Esophagus muscularis mucosa (tissue), 3 donors: ENCODE measurements at regions not wholly inside any gene's neighbourhood (a gene's known extent, or its start where the extent isn't known, plus 50 kb on each side); places are given as distances from the start of the nearest gene placed in this dataset.

ENCODE experiments used
- POLR2A ChIP-seq: fragments of 450-650 bp; IDR thresholded peaks from one replicate; pipeline ENCODE4 v1.6.1; 2017; ENCODE audit warnings: antibody characterized with exemption, moderate library complexity, mild to moderate bottlenecking, low read depth
- TF ChIP-seq, protein P1 (sequence below), 3 experiments: fragments of 200-600 bp in 2 of 3; fragments of 450-650 bp in 1 of 3; sonication (generic) in 2 of 3; IDR thresholded peaks; one replicate each; pipeline ENCODE4 v1.5.1; 2017 to 2019; ENCODE audit warnings: antibody characterized with exemption in 3 of 3, mild to moderate bottlenecking in 2 of 3, moderate library complexity in 1 of 3

DNA sequence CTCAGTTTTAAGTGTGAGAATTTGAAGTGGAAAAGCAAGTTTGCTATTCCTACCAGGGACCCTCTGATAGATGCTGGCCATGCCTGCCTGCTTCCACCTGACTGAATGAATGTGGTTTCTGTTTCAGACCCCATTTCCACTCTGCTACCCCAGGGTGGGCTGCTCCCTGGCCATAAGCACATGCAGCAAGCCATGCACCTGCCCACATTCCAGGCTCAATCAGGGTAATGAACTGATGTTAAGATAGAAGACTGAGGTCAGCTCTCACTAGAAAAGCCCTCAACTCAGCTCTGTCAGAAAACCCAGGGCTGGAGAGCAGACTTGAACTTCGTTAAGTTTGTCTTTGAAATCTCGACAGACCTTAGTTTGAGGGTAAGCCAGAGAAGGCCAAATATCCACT lies 333.9 kb downstream of the CYRIA start:
- TF ChIP-seq, protein P1, sequence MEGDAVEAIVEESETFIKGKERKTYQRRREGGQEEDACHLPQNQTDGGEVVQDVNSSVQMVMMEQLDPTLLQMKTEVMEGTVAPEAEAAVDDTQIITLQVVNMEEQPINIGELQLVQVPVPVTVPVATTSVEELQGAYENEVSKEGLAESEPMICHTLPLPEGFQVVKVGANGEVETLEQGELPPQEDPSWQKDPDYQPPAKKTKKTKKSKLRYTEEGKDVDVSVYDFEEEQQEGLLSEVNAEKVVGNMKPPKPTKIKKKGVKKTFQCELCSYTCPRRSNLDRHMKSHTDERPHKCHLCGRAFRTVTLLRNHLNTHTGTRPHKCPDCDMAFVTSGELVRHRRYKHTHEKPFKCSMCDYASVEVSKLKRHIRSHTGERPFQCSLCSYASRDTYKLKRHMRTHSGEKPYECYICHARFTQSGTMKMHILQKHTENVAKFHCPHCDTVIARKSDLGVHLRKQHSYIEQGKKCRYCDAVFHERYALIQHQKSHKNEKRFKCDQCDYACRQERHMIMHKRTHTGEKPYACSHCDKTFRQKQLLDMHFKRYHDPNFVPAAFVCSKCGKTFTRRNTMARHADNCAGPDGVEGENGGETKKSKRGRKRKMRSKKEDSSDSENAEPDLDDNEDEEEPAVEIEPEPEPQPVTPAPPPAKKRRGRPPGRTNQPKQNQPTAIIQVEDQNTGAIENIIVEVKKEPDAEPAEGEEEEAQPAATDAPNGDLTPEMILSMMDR (IDR thresholded peaks at IDR 0.05) = no peak
- TF ChIP-seq POLR2A = no peak
